HCT116 (cell line): ENCODE measurements at regions not wholly inside any gene's neighbourhood (a gene's known extent, or its start where the extent isn't known, plus 50 kb on each side); places are given as distances from the start of the nearest gene placed in this dataset.

ENCODE experiments used
- ATAC-seq: fragments of 200-7000 bp; cut with Tn5 transposase; 2 replicates; pipeline ENCODE4 v1.9.1; 2020; ENCODE audit warnings: mild to moderate bottlenecking, moderate library complexity
- BruUV-seq: library from RNA; stranded (reverse); fragments of 400-500 nt; replicated peaks from 2 replicates; lab custom pipeline; 2021; lab: Mats Ljungman, UMichigan
- CTCF ChIA-PET: fragments of 300-600 bp; sonication (Branson Sonifier 250); formaldehyde crosslinking; loops from one replicate; lab custom pipeline; 2021; ENCODE audit warnings: antibody characterized with exemption; lab: Charles Lee
- POLR2A ChIA-PET: fragments of 300-600, 350-600 bp; sonication (Branson Sonifier 250); formaldehyde crosslinking; loops from one replicate; lab custom pipeline; 2021; ENCODE audit warnings: antibody characterized with exemption; lab: Charles Lee
- RAD21 ChIA-PET, 2 experiments: fragments of 300-600 bp; sonication (Branson Sonifier 250); formaldehyde crosslinking; loops; one replicate each; lab custom pipeline; 2023; ENCODE audit warnings: low total read pairs in 2 of 2; ENCODE audit not compliant: uncharacterized antibody in 2 of 2, unreplicated experiment in 2 of 2, low non-redundant PET in 1 of 2; lab: Charles Lee
- DNase-seq: peaks from one replicate; pipeline ENCODE4 v3.0.0-alpha.2; 2010; ENCODE audit warnings: low read depth, low spot score
- H2AFZ ChIP-seq: fragments of 200-600 bp; shearing (Covaris generic), sonication (generic); 2 replicates; pipeline ENCODE4 v1.6.1; 2017; ENCODE audit warnings: low read depth, mixed run types, mixed read lengths, antibody characterized with exemption, low read length; ENCODE audit not compliant: poor library complexity, severe bottlenecking
- H3K27ac ChIP-seq: 2 replicates; pipeline ENCODE4 v1.5.1; 2012; ENCODE audit warnings: low read depth, low read length
- H3K27me3 ChIP-seq: fragments of 200-600 bp; sonication (generic); 2 replicates; pipeline ENCODE4 v1.6.1; 2016; ENCODE audit warnings: mixed run types, low read length, mixed read lengths; ENCODE audit not compliant: insufficient read depth
- H3K36me3 ChIP-seq, 2 experiments: fragments of 200-500 bp in 1 of 2; fragments of 200-600 bp in 1 of 2; sonication (Bioruptor generic) in 1 of 2; sonication (generic) in 1 of 2; 2 replicates each; pipeline versions ENCODE4 v1.5.1 to v1.6.1; 2014 to 2016; ENCODE audit warnings: low read length in 2 of 2, inconsistent platforms in 1 of 2, mixed read lengths in 1 of 2, mixed run types in 1 of 2; ENCODE audit not compliant: insufficient read depth in 2 of 2, control insufficient read depth in 1 of 2
- H3K4me1 ChIP-seq, 2 experiments: fragments of 200-600 bp in 1 of 2; sonication (generic) in 1 of 2; 2 replicates each; pipeline versions ENCODE4 v1.5.1 to v1.6.1; 2012 to 2017; ENCODE audit warnings: low read length in 2 of 2, inconsistent platforms in 1 of 2, mild to moderate bottlenecking in 1 of 2, mixed read lengths in 1 of 2, mixed run types in 1 of 2, moderate library complexity in 1 of 2; ENCODE audit not compliant: insufficient read depth in 2 of 2, control insufficient read depth in 1 of 2
- H3K4me2 ChIP-seq: fragments of 200-600 bp; sonication (generic); 2 replicates; pipeline ENCODE4 v1.6.1; 2017; ENCODE audit warnings: mixed run types, low read length, mixed read lengths
- H3K4me3 ChIP-seq, 2 experiments: fragments of 200-600 bp in 1 of 2; sonication (generic) in 1 of 2; replicated peaks in 1 of 2; 2 replicates each; pipeline ENCODE4 v1.5.1; 2011 to 2016; ENCODE audit warnings: low read length in 2 of 2, control low read depth in 1 of 2, low read depth in 1 of 2, mild to moderate bottlenecking in 1 of 2, mixed read lengths in 1 of 2, mixed run types in 1 of 2
- H3K79me2 ChIP-seq: fragments of 200-600 bp; sonication (generic); 2 replicates; pipeline ENCODE4 v1.6.1; 2017; ENCODE audit warnings: mild to moderate bottlenecking, mixed run types, low read length, moderate library complexity, mixed read lengths; ENCODE audit not compliant: insufficient read depth
- H3K9ac ChIP-seq: fragments of 200-600 bp; sonication (generic); 2 replicates; pipeline ENCODE4 v1.6.1; 2016; ENCODE audit warnings: low read length, mixed read lengths
- H3K9me2 ChIP-seq: fragments of 200-600 bp; sonication (generic), shearing (Covaris generic); 2 replicates; pipeline ENCODE4 v1.6.1; 2017; ENCODE audit warnings: mixed run types, mild to moderate bottlenecking, moderate library complexity; ENCODE audit not compliant: insufficient read depth
- H3K9me3 ChIP-seq, 2 experiments: fragments of 200-500 bp in 1 of 2; fragments of 200-600 bp in 1 of 2; sonication (Bioruptor generic) in 1 of 2; sonication (generic) in 1 of 2; 2 replicates each; pipeline ENCODE4 v1.6.1; 2014 to 2017; ENCODE audit warnings: low read length in 2 of 2, mixed read lengths in 2 of 2, inconsistent platforms in 1 of 2, low read depth in 1 of 2, mild to moderate bottlenecking in 1 of 2, mixed run types in 1 of 2, moderate library complexity in 1 of 2; ENCODE audit not compliant: control insufficient read depth in 1 of 2, insufficient read depth in 1 of 2
- H4K20me1 ChIP-seq: fragments of 200-600 bp; sonication (generic), shearing (Covaris generic); 2 replicates; pipeline ENCODE4 v1.6.1; 2017; ENCODE audit warnings: mixed run types, mild to moderate bottlenecking, moderate library complexity; ENCODE audit not compliant: insufficient read depth
- ATF3 ChIP-seq: IDR thresholded peaks from 2 replicates; pipeline ENCODE4 v1.6.1; 2012
- CEBPB ChIP-seq: IDR thresholded peaks from 2 replicates; pipeline ENCODE4 v1.6.1; 2012; ENCODE audit warnings: low read depth
- CTCF ChIP-seq, 3 experiments: fragments of 200-600 bp in 1 of 3; sonication (generic) in 1 of 3; IDR thresholded peaks in 2 of 3; conservative IDR thresholded peaks in 1 of 3; 2 replicates each; pipeline ENCODE4 v1.5.1; 2012 to 2017; ENCODE audit warnings: low read depth in 2 of 3, low read length in 2 of 3, antibody characterized with exemption in 1 of 3, borderline replicate concordance in 1 of 3, control low read depth in 1 of 3, mild to moderate bottlenecking in 1 of 3, mixed read lengths in 1 of 3, mixed run types in 1 of 3, moderate library complexity in 1 of 3; ENCODE audit not compliant: insufficient read depth in 1 of 3
- EGR1 ChIP-seq: IDR thresholded peaks from 2 replicates; pipeline ENCODE4 v1.6.1; 2012; ENCODE audit warnings: low read depth
- MAX ChIP-seq: IDR thresholded peaks from 2 replicates; pipeline ENCODE4 v1.6.1; 2012
- POLR2A ChIP-seq: IDR thresholded peaks from 2 replicates; pipeline ENCODE4 v1.7.0; 2011; ENCODE audit warnings: borderline replicate concordance; ENCODE audit not compliant: insufficient read depth, insufficient read length; ENCODE audit errors: extremely low read depth
- REST ChIP-seq: IDR thresholded peaks from 2 replicates; pipeline ENCODE4 v1.6.1; 2012; ENCODE audit warnings: low read depth
- SIN3A ChIP-seq: IDR thresholded peaks from 2 replicates; pipeline ENCODE4 v1.6.1; 2012; ENCODE audit warnings: low read depth
- SP1 ChIP-seq: IDR thresholded peaks from 2 replicates; pipeline ENCODE4 v1.6.1; 2012; ENCODE audit warnings: low read depth
- SRF ChIP-seq: IDR thresholded peaks from 2 replicates; pipeline ENCODE4 v1.6.1; 2012; ENCODE audit warnings: low read depth
- YY1 ChIP-seq: IDR thresholded peaks from 2 replicates; pipeline ENCODE4 v1.6.1; 2011; ENCODE audit warnings: low read length, low read depth, moderate library complexity, mild to moderate bottlenecking; ENCODE audit not compliant: insufficient replicate concordance; ENCODE audit errors: extremely low read depth
- ZFX ChIP-seq: fragments of 450-650 bp; IDR thresholded peaks from 2 replicates; pipeline ENCODE4 v1.6.1; 2017
- ZNF274 ChIP-seq: fragments of 200-500 bp; sonication (Bioruptor generic); IDR thresholded peaks from 2 replicates; pipeline ENCODE4 v1.6.1; 2014; ENCODE audit warnings: mild to moderate bottlenecking, low read depth, low read length, inconsistent platforms
- intact Hi-C: fragments of 100-400 bp; cut with micrococcal nuclease; formaldehyde crosslinking; loops from 2 replicates; pipeline ENCODE4 v1.10.0; 2022

- H3K9ac ChIP-seq = no peak overlapping the region
- RAD21 ChIA-PET = no interaction called here
- H3K9me3 ChIP-seq = no peaks in the 10 kb centered on the region
- TF ChIP-seq SP1 (no peak), SRF (no peak), CEBPB (no peak), ZNF274 (no peak), MAX (no peak)
- TF ChIP-seq, all 23 proteins: peak for 0
- BruUV-seq = no TSS peak
- no peaks in the 10 kb centered on the region for H3K79me2 ChIP-seq
- no peak overlapping the region for H3K27ac ChIP-seq
- ChIA-PET POLR2A (no interaction called here), CTCF (no interaction called here)
- DNase-seq = no peak
- ATAC-seq = no peak
- no peaks in the 10 kb centered on the region for H3K4me1 ChIP-seq
- no peaks in the 10 kb centered on the region for H3K36me3 ChIP-seq
- H2AFZ ChIP-seq = no peak overlapping the region
- no peak overlapping the region for H3K4me2 ChIP-seq
- no peaks in the 10 kb centered on the region for H3K27me3 ChIP-seq
- intact Hi-C loops = no loop called here
- no peaks in the 10 kb centered on the region for H4K20me1 ChIP-seq
- H3K9me2 ChIP-seq = no peaks in the 10 kb centered on the region
- no peak overlapping the region for H3K4me3 ChIP-seq
These were observed 457.8 kb downstream of the HACE1 start for GRCh38 chr6:104401926-104402325.

- BruUV-seq = no TSS peak
- no peak overlapping the region for H3K9ac ChIP-seq
- no peaks in the 10 kb centered on the region for H3K4me1 ChIP-seq
- ChIA-PET POLR2A (no interaction called here), RAD21 (no interaction called here), CTCF (no interaction called here)
- no peaks in the 10 kb centered on the region for H4K20me1 ChIP-seq
- TF ChIP-seq SIN3A (no peak), ZFX (no peak), ATF3 (no peak), SP1 (no peak), POLR2A (no peak), EGR1 (no peak), SRF (no peak), YY1 (no peak), REST (no peak), MAX (no peak), CTCF (IDR thresholded peaks at IDR 0.05 in 2 of 3, conservative IDR thresholded peaks at IDR 0.05 in 1 of 3; ENCODE audit: borderline replicate concordance in 1 of 3, insufficient read depth in 1 of 3, low read depth in 2 of 3, low read length in 2 of 3) (no peak), ZNF274 (no peak)
- H3K4me3 ChIP-seq = no peak overlapping the region
- intact Hi-C loops = no loop called here
- ATAC-seq (no peak), DNase-seq (no peak)
- no peaks in the 10 kb centered on the region for H3K9me3 ChIP-seq
- no peaks in the 10 kb centered on the region for H3K9me2 ChIP-seq
- H3K27me3 ChIP-seq = no peaks in the 10 kb centered on the region
- H3K27ac ChIP-seq = no peak overlapping the region
- H3K4me2 ChIP-seq = no peak overlapping the region
- H2AFZ ChIP-seq = no peak overlapping the region
- H3K79me2 ChIP-seq = no peaks in the 10 kb centered on the region
- no peaks in the 10 kb centered on the region for H3K36me3 ChIP-seq
These were observed 458.9 kb downstream of the HACE1 start for GRCh38 chr6:104400844-104401243.
